Retinal pigment epithelial cell (primary cell): ENCODE measurements at regions not wholly inside any gene's neighbourhood (a gene's known extent, or its start where the extent isn't known, plus 50 kb on each side); places are given as distances from the start of the nearest gene placed in this dataset.
A peak's percentile ranks its signal among the peaks of the same experiment; 100 is the strongest.

Experiments used
- DNase-seq: peaks from one replicate; pipeline ENCODE4 v3.0.0-alpha.2; 2010; ENCODE audit warnings: low read depth
- H3K4me3 ChIP-seq: 2 replicates; pipeline ENCODE4 v1.5.1; 2011; ENCODE audit warnings: mild to moderate bottlenecking, low read length, control low read depth, moderate library complexity
- TF ChIP-seq, protein P1 (sequence below): conservative IDR thresholded peaks from 2 replicates; pipeline ENCODE4 v1.5.1; 2011; ENCODE audit warnings: low read depth, low read length, control low read depth, inconsistent platforms

DNA sequence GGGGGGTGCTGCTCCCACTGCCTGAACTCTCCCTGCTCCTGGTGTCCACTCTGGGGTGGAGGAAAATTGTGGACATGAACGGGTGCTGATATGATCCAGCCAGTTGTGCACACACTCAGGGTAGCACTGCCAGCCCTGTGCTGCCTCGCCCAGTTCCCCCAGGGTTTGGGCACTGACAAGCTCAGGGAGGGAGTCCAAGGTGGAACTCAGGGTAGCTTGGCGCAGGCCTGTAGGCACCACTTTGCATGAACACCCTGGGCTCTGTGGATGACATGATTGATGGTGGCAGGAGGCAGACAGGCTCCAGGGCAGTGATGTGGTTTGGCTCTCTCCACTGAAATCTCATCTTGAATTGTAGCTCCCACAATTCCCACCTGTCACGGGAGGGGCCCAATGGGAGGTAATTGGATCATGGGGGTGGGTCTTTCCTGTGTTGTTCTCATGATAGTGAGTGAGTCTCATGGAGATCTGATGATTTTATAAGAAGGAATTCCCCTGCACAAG lies 572.0 kb upstream of the PABPC4L start:
- no peak for DNase-seq
- H3K4me3 ChIP-seq, result no peak overlapping the region
- TF ChIP-seq, protein P1, sequence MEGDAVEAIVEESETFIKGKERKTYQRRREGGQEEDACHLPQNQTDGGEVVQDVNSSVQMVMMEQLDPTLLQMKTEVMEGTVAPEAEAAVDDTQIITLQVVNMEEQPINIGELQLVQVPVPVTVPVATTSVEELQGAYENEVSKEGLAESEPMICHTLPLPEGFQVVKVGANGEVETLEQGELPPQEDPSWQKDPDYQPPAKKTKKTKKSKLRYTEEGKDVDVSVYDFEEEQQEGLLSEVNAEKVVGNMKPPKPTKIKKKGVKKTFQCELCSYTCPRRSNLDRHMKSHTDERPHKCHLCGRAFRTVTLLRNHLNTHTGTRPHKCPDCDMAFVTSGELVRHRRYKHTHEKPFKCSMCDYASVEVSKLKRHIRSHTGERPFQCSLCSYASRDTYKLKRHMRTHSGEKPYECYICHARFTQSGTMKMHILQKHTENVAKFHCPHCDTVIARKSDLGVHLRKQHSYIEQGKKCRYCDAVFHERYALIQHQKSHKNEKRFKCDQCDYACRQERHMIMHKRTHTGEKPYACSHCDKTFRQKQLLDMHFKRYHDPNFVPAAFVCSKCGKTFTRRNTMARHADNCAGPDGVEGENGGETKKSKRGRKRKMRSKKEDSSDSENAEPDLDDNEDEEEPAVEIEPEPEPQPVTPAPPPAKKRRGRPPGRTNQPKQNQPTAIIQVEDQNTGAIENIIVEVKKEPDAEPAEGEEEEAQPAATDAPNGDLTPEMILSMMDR, result no peak

DNA sequence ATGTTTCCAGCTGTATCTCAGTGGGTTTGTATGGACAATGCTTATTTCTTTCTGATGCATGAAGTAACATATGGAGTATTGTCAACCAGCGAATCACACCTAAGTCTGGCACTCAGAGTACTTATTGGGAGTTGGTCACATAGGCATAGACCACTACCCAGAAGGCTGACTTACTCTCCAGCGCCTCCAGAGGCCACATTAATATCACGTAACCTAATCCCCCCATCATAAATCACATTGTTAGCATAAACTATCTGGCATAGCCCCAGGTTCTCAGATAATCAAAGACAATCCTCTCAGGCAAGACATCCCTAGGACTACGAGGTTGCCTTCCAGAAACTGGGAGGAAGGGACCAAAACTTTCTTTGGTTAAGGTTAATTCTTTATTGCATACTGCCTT lies 560.5 kb upstream of the PABPC4L start:
- TF ChIP-seq, protein P1, result peak; percentile 22

DNA sequence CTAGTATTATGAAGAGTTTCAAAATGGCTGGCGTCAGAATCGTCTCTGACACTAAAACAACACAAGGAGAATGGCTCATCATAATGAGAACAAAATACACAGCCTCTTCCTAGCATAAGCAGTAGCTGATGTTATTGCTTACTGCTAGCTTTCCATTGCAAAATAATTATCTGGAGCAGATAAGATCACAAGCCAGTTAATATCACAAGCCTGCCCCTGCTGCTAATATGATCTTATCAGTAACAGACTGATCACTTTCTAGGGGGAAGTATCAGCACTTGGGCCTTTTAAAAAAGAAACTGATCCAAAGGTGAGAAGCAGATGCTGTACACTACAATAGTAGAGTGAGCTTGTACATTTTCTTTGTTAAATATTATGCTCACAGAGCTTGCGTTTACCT lies 554.8 kb upstream of the PABPC4L start:
- TF ChIP-seq, protein P1, result no peak
- H3K4me3 ChIP-seq, result no peak overlapping the region
- DNase-seq, result no peak

More for the DNA sequence above, 560.5 kb upstream of the PABPC4L start:
- H3K4me3 ChIP-seq, result no peak overlapping the region
- DNase-seq, result no peak

DNA sequence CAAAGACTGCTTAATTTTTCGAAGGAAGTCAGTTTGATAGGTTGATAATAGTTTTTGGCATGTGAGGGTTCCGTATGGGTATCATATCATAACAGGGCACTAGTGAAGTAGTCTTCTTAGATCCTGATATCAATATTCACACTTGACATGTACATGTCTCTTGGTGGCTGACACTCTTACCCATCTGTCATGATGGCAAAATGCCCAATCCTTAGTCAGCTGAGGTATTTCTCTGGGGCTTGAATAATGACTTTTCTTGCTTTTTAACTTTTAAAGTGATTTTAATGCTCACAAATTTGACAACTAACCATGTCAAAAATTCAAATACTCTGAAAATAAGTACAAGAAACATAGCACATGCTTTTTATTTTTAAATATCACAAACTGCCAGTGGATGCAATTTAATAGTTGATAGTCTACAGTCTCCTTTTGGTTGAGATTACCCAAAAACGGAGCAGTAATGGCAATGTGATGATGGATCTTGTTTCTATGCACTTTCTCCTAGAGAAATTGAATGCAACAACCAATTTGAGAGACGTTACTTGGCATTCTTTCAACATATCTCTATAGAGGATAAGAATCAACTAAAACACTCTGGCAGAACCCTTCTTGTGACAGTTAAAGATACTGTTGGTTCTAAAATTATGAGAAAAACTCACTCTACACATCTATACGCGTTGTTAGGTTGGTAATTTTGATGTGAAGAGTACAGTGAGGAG lies 552.9 kb upstream of the PABPC4L start:
- no peak overlapping the region for H3K4me3 ChIP-seq
- DNase-seq, result no peak
- TF ChIP-seq, protein P1, result no peak

DNA sequence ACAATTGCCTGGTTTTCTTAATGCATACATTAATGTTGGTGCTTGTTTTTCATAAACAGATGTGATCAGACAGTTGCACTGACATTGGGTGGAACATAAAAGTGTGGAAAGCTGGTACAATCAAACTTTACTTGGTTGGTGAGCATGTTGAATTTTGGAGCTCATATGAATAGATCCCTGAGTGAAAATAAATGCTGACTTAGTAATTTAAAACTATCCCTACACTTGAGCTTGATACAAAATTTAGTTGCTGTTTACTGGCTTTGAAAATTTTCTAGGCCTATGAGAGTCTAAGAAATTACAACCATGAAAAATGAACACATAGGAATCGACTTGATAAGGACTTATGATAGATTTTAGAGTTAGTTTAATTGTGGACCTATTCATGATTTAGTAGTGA lies 551.8 kb upstream of the PABPC4L start:
- TF ChIP-seq, protein P1, result no peak

DNA sequence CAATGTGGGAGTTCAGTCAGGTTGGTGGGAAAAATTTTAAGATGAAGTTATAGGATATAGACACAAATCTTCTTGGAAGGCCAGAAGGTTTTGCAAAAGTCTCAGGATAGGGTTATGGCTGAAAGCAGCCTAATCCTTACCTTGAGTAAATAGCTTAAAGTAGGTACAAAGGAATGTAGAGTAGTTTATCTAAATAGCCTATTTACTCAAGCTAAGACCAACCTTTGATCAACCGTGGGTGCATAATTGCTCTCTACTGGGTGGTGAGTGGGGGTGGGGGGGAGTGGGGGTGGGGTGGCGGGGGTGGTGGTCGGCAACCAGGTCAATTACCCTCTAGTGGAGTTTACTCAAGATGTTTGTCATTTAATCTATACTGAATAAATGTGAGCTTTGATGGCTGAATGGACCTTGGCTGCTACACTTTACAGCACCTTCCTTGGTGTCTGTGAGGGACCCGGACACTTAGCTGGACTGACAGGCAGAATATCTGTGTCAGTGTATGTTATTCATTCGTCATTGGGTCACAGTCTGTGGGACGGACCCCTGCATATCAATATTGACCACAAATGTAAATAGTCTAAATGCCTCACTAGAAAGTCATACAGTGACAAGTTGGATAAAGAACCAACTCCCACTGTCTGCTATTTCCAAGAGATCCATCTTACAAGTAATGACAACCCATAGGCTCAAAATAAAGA lies 545.7 kb upstream of the PABPC4L start:
- TF ChIP-seq, protein P1, result no peak
- no peak for DNase-seq

More for the DNA sequence above, 551.8 kb upstream of the PABPC4L start:
- DNase-seq, result no peak
- H3K4me3 ChIP-seq, result no peak overlapping the region

More for the DNA sequence above, 545.7 kb upstream of the PABPC4L start:
- no peak overlapping the region for H3K4me3 ChIP-seq
